Fibroblast of the aortic adventitia (primary cell): ENCODE measurements at regions not wholly inside any gene's neighbourhood (a gene's known extent, or its start where the extent isn't known, plus 50 kb on each side); places are given as distances from the start of the nearest gene placed in this dataset.
A peak's percentile ranks its signal among the peaks of the same experiment; 100 is the strongest.

Experiments used
- DNase-seq: peaks from one replicate; pipeline ENCODE4 v3.0.0-alpha.2; 2010; ENCODE audit warnings: low read depth
- H3K4me3 ChIP-seq: 2 replicates; pipeline ENCODE4 v1.5.1; 2011; ENCODE audit warnings: low read depth, mild to moderate bottlenecking, control low read depth, low read length, moderate library complexity
- CTCF ChIP-seq: IDR thresholded peaks from 2 replicates; pipeline ENCODE4 v1.5.1; 2011; ENCODE audit warnings: mild to moderate bottlenecking, low read length, control low read depth, inconsistent platforms; ENCODE audit not compliant: insufficient read depth

DNA sequence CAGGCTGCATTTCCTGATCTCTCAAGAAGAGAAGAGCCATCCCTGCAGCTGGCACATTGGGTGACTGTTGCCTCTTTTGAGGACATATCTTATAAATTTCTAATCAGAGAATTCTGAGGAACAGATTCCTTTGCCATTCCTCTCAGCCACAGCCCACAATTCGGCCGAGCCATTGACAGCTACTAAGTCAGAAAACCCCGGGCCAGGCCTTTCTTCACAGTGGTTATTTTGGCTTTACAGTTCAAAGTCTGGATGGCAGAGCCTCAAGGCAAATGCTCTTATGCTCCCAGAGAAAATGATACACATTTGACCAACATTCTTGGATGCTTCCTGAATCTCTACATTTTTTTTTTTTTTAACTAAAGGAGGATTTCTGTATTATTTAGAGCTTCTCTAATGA lies 138.4 kb upstream of the FRMD6 start:
- no peak for DNase-seq
- no peak overlapping the region for H3K4me3 ChIP-seq
- TF ChIP-seq CTCF, result no peak

- no peak overlapping the region for H3K4me3 ChIP-seq
- TF ChIP-seq CTCF, result no peak
- no peak for DNase-seq
These were observed 137.8 kb upstream of the FRMD6 start for GRCh38 chr14:51513933-51514332.

- no peak for DNase-seq
- TF ChIP-seq CTCF, result no peak
- no peak overlapping the region for H3K4me3 ChIP-seq
These were observed 136.1 kb upstream of the FRMD6 start for GRCh38 chr14:51515611-51516010.

GRCh38 chr14:51516706-51517395 lies 134.9 kb upstream of the FRMD6 start:
- DNase-seq, result peak; percentile 45
- TF ChIP-seq CTCF, result no peak
- H3K4me3 ChIP-seq, result no peak overlapping the region

DNA sequence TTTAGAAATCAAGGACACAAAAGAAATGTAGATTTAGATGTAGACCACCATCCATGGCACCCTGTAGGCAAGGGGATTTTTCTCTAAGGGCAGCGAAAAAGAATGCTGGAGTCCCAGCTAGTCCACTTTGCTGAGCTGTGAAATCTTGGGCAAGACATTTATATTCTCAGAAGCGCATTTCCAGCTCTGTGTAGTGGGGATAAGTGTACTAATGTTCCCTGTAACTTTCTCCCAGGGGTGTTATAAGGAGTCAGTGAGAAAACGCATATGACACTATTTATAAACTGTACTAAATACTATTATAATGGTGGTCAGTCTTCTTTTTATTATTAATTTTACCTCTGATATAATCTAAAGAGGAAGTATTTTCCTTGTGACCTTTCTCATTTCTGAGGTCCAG lies 133.4 kb upstream of the FRMD6 start:
- DNase-seq, result no peak
- no peak overlapping the region for H3K4me3 ChIP-seq
- TF ChIP-seq CTCF, result no peak

DNA sequence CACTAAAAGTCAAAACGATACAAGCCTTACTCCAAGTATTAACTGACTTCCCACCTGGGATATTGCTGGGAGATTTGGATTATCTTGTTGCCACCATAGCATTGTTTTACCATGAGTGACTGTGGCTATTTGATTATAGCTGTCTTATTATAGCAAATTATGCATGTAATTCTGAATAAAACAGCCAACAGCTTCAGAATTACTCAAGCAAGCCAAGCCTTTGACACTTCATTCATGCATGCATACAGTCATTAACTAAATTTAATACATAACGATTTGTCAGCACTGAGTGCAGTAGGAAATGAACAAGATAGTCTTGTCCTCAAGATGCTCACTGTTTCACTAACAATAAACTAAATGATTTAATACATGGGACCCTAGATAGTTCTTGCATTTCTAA lies 133.0 kb upstream of the FRMD6 start:
- TF ChIP-seq CTCF, result no peak
- no peak overlapping the region for H3K4me3 ChIP-seq
- no peak for DNase-seq

GRCh38 chr14:51520087-51520486 lies 131.6 kb upstream of the FRMD6 start:
- no peak for TF ChIP-seq CTCF
- peak; percentile 72 for DNase-seq
- H3K4me3 ChIP-seq, result no peak overlapping the region
